ENCODE measurements at regions not wholly inside any gene's neighbourhood (a gene's known extent, or its start where the extent isn't known, plus 50 kb on each side); places are given as distances from the start of the nearest gene placed in this dataset.

GRCh38 chr12:125530201-125530600 is 465.0 kb downstream of the AACS start:
- TF ChIP-seq CTCF (IDR thresholded peaks at IDR 0.05) = no peak
- no peak for TF ChIP-seq ZFX (IDR thresholded peaks at IDR 0.05; ENCODE audit: borderline replicate concordance)
